Umbilical cord (tissue), 1 donor: ENCODE measurements at regions not wholly inside any gene's neighbourhood (a gene's known extent, or its start where the extent isn't known, plus 50 kb on each side); places are given as distances from the start of the nearest gene placed in this dataset.
"Not testable (repeated sequence)": the region's sequence is repeated elsewhere in the genome, so short reads cannot be mapped to it uniquely, and the experiment has no call there.

Experiments
- DNase-seq: peaks from one replicate; pipeline ENCODE4 v3.0.0-alpha.2; 2015; ENCODE audit warnings: low spot score

- not testable (repeated sequence) for DNase-seq
Measured at GRCh38 chr21:5103880-5104561, 5417.4 kb upstream of the TPTE start.

- not testable (repeated sequence) for DNase-seq
Measured at GRCh38 chr21:5104562-5104928, 5416.8 kb upstream of the TPTE start.

GRCh38 chr21:5105939-5106708 lies 5415.3 kb upstream of the TPTE start:
- not testable (repeated sequence) for DNase-seq

- not testable (repeated sequence) for DNase-seq
Measured at GRCh38 chr21:5106767-5107464, 5414.5 kb upstream of the TPTE start.

- DNase-seq = not testable (repeated sequence)
Measured at GRCh38 chr21:5107637-5108036, 5413.7 kb upstream of the TPTE start.

- peak; percentile 30 for DNase-seq
Measured at GRCh38 chr21:5108048-5108775, 5413.2 kb upstream of the TPTE start.

GRCh38 chr21:5111197-5111596 lies 5410.2 kb upstream of the TPTE start:
- not testable (repeated sequence) for DNase-seq

- not testable (repeated sequence) for DNase-seq
Measured at GRCh38 chr21:5113092-5113491, 5408.3 kb upstream of the TPTE start.

GRCh38 chr21:5114468-5114867 lies 5406.9 kb upstream of the TPTE start:
- DNase-seq = not testable (repeated sequence)

- not testable (repeated sequence) for DNase-seq
Measured at GRCh38 chr21:5114893-5115645, 5406.3 kb upstream of the TPTE start.

- not testable (repeated sequence) for DNase-seq
Measured at GRCh38 chr21:5115646-5116343, 5405.6 kb upstream of the TPTE start.

GRCh38 chr21:5116344-5117123 lies 5404.8 kb upstream of the TPTE start:
- DNase-seq = not testable (repeated sequence)

GRCh38 chr21:5117135-5117534 lies 5404.2 kb upstream of the TPTE start:
- not testable (repeated sequence) for DNase-seq

- not testable (repeated sequence) for DNase-seq
Measured at GRCh38 chr21:5117666-5118295, 5403.6 kb upstream of the TPTE start.

GRCh38 chr21:5118296-5118679 lies 5403.1 kb upstream of the TPTE start:
- not testable (repeated sequence) for DNase-seq

GRCh38 chr21:5119179-5119578 lies 5402.2 kb upstream of the TPTE start:
- not testable (repeated sequence) for DNase-seq

GRCh38 chr21:5121399-5121798 lies 5400.0 kb upstream of the TPTE start:
- DNase-seq = peak; percentile 5

GRCh38 chr21:5121849-5122248 lies 5399.5 kb upstream of the TPTE start:
- DNase-seq = not testable (repeated sequence)

GRCh38 chr21:5123655-5124054 lies 5397.7 kb upstream of the TPTE start:
- DNase-seq = not testable (repeated sequence)
